Erythroblast (primary cell): ENCODE measurements at regions not wholly inside any gene's neighbourhood (a gene's known extent, or its start where the extent isn't known, plus 50 kb on each side); places are given as distances from the start of the nearest gene placed in this dataset.

ENCODE experiments used
- GATA1 ChIP-seq: IDR thresholded peaks from 2 replicates; pipeline ENCODE4 v1.6.1; 2011; ENCODE audit warnings: low read depth, mild to moderate bottlenecking, control low read depth, low read length, moderate library complexity
- POLR2A ChIP-seq: IDR thresholded peaks from 2 replicates; pipeline ENCODE4 v1.6.1; 2011; ENCODE audit warnings: mild to moderate bottlenecking, low read length

DNA sequence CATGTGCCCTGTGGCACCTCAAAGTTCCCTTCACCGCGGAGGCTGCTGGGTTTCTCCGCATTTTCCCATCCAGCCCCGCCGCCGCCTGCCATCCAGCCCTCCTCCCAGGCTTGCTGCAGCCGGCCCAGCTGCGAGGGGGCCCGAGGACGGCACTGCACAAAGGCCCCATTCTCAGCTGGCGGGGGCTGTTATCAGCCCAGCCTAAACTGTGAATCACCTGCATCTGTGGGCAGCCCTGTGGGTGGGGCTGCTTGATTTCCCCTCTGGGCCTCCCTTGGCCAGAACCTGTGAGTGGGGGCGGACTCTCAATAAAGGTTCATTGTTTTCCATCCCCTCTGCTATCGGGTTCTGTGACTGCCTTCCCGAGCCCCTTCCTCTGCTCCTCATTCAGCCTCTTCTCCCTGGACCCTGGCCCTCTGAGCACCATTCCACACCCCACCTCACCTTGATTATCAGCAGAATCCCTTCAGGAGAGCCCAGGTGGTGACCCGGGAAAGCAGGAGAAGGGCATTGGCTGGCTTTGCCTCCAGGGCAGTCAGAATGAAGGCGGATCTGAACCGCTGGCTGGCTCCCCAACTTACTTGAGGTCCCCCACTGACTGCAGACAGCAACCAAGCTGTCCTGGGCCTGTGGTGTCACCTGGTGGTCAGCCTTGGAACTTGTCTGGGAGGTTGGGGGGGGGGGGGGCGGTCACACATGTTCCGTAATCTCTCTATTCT is 204.5 kb downstream of the ZFP36L2 start:
- TF ChIP-seq POLR2A: no peak
- TF ChIP-seq GATA1: no peak
